ENCODE measurements at regions not wholly inside any gene's neighbourhood (a gene's known extent, or its start where the extent isn't known, plus 50 kb on each side); places are given as distances from the start of the nearest gene placed in this dataset.
A peak's percentile ranks its signal among the peaks of the same experiment; 100 is the strongest.

GRCh38 chr3:76943671-76944070 lies 96.2 kb upstream of the ROBO2 start:
- DNase-seq (ENCODE audit: low read depth, low spot score) (peak; percentile 36), ATAC-seq (no peak)
- Histone ChIP-seq H3K36me3 (ENCODE audit: control insufficient read depth, insufficient read depth, low read length) (no peaks in the 10 kb centered on the region), H3K4me3 (ENCODE audit: low read depth in 2 of 2, low read length in 2 of 2) (no peak overlapping the region), H3K27ac (ENCODE audit: low read length) (no peak overlapping the region), H3K4me1 (ENCODE audit: control insufficient read depth, insufficient read depth, low read length) (no peaks in the 10 kb centered on the region), H3K27me3 (ENCODE audit: control insufficient read depth, insufficient read depth, low read length) (no peaks in the 10 kb centered on the region), H3K9me3 (ENCODE audit: control insufficient read depth, insufficient read depth, low read depth, low read length) (no peaks in the 10 kb centered on the region)
- in situ Hi-C loops (cut with HindIII; ENCODE audit: low pct_unique_long_range_greater_than_20kb, low sequenced_read_pairs) (no loop called here), intact Hi-C loops (cut with micrococcal nuclease; ENCODE audit: unreplicated experiment) (no loop called here)
- POLR2A ChIA-PET: no interaction called here
- TF ChIP-seq SIN3A (IDR thresholded peaks at IDR 0.05; ENCODE audit: borderline replicate concordance, insufficient read depth, low read depth, low read length): no peak
- no peak for TF ChIP-seq CTCF (IDR thresholded peaks at IDR 0.05)
- no peak for TF ChIP-seq REST (IDR thresholded peaks at IDR 0.05; ENCODE audit: insufficient read depth in 1 of 2, low read depth in 2 of 2, low read length in 1 of 2)
- no peak for TF ChIP-seq POLR2AphosphoS5 (IDR thresholded peaks at IDR 0.05; ENCODE audit: low read depth, low read length)
- TF ChIP-seq TCF7L2 (IDR thresholded peaks at IDR 0.05; ENCODE audit: low read depth, low read length): no peak
- CTCF ChIA-PET: no interaction called here
- BruUV-seq (replicated peaks): no TSS peak

GRCh38 chr3:76949033-76949432 lies 90.9 kb upstream of the ROBO2 start:
- Histone ChIP-seq H3K9me3 (ENCODE audit: control insufficient read depth, insufficient read depth, low read depth, low read length) (no peaks in the 10 kb centered on the region), H3K27me3 (ENCODE audit: control insufficient read depth, insufficient read depth, low read length) (no peaks in the 10 kb centered on the region), H3K27ac (ENCODE audit: low read length) (no peak overlapping the region), H3K4me1 (ENCODE audit: control insufficient read depth, insufficient read depth, low read length) (no peaks in the 10 kb centered on the region), H3K36me3 (ENCODE audit: control insufficient read depth, insufficient read depth, low read length) (no peaks in the 10 kb centered on the region), H3K4me3 (ENCODE audit: low read depth in 2 of 2, low read length in 2 of 2) (peak overlapping the region in 1 of 2 experiments; percentile 31; a peak in 2 of 4 replicates)
- BruUV-seq (replicated peaks): no TSS peak
- ChIA-PET POLR2A (no interaction called here), CTCF (no interaction called here)
- in situ Hi-C loops (cut with HindIII; ENCODE audit: low pct_unique_long_range_greater_than_20kb, low sequenced_read_pairs) (no loop called here), intact Hi-C loops (cut with micrococcal nuclease; ENCODE audit: unreplicated experiment) (no loop called here)
- DNase-seq (ENCODE audit: low read depth, low spot score) (no peak), ATAC-seq (no peak)
- TF ChIP-seq SIN3A (IDR thresholded peaks at IDR 0.05; ENCODE audit: borderline replicate concordance, insufficient read depth, low read depth, low read length) (no peak), REST (IDR thresholded peaks at IDR 0.05; ENCODE audit: insufficient read depth in 1 of 2, low read depth in 2 of 2, low read length in 1 of 2) (no peak), POLR2AphosphoS5 (IDR thresholded peaks at IDR 0.05; ENCODE audit: low read depth, low read length) (no peak), TCF7L2 (IDR thresholded peaks at IDR 0.05; ENCODE audit: low read depth, low read length) (no peak), CTCF (IDR thresholded peaks at IDR 0.05) (no peak)

Data from Panc1 (cell line).